ENCODE measurements at regions not wholly inside any gene's neighbourhood (a gene's known extent, or its start where the extent isn't known, plus 50 kb on each side); places are given as distances from the start of the nearest gene placed in this dataset.
"Not testable (repeated sequence)": the region's sequence is repeated elsewhere in the genome, so short reads cannot be mapped to it uniquely, and the experiment has no call there.

DNA sequence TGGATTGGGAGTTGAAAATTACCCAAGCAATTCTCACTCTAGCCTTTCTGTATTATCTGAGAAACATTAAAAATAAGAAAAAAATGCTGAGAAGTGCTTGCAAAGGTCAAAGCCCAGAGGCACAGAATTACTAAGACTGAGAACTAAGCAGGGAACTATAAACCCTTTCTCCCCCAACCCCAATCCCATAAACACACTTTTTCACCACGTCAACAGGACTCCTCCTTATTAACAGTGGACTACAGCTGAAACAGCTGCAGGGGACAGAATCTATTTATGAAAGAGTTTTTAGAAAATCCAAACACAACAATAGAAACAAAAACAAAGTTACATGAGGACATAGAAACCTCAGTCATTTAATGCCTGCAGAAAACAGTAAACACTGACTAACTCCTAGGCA, 984.1 kb downstream of the TRAM1L1 start:
- no peak for DNase-seq (ENCODE audit: low read depth)
- TF ChIP-seq, protein P1, sequence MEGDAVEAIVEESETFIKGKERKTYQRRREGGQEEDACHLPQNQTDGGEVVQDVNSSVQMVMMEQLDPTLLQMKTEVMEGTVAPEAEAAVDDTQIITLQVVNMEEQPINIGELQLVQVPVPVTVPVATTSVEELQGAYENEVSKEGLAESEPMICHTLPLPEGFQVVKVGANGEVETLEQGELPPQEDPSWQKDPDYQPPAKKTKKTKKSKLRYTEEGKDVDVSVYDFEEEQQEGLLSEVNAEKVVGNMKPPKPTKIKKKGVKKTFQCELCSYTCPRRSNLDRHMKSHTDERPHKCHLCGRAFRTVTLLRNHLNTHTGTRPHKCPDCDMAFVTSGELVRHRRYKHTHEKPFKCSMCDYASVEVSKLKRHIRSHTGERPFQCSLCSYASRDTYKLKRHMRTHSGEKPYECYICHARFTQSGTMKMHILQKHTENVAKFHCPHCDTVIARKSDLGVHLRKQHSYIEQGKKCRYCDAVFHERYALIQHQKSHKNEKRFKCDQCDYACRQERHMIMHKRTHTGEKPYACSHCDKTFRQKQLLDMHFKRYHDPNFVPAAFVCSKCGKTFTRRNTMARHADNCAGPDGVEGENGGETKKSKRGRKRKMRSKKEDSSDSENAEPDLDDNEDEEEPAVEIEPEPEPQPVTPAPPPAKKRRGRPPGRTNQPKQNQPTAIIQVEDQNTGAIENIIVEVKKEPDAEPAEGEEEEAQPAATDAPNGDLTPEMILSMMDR (conservative IDR thresholded peaks at IDR 0.05; ENCODE audit: low read depth, low read length): no peak
- H3K4me3 ChIP-seq (ENCODE audit: low read depth, low read length): no peak overlapping the region

DNA sequence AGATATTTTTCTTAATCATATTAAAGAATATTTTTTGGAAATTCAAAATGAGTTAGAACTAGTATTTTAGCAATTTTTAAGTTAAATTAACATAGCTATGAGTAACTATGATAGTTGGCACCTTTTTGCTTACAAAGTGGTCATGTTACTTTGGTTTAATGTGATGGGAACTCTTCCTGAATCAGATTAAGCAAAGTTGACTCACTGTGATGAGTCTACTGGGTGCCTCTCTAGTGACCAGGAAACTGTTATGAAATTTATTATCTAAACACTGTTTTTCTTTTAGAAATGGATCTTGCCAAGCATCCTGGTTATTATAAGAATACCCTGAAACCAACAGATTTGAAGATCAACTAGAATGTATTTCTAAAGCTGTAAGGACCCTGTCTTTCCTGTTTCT, 985.8 kb downstream of the TRAM1L1 start:
- no peak for DNase-seq (ENCODE audit: low read depth)
- TF ChIP-seq, protein P1 (conservative IDR thresholded peaks at IDR 0.05; ENCODE audit: low read depth, low read length): no peak
- H3K4me3 ChIP-seq (ENCODE audit: low read depth, low read length): no peak overlapping the region

DNA sequence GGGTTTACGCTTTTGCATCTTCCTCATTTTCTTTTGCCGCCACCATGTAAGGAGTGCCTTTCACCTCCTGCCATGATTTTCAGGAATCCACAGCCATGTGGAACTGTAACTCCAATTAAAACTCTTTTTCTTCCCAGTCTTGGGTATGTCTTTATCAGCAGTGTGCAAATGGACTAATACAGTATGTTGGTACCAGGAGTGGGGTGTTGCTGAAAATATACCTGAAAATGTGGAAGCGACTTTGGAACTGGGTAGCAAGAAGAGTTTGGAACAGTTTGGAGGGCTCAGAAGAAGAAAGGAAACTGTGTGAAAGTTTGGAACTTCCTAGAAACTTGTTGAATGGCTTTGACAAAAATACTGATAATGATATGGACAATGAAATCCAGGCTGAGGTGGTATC, 983.9 kb upstream of the NDST4 start:
- not testable (repeated sequence) for H3K4me3 ChIP-seq (ENCODE audit: low read depth, low read length); DNase-seq (ENCODE audit: low read depth)

DNA sequence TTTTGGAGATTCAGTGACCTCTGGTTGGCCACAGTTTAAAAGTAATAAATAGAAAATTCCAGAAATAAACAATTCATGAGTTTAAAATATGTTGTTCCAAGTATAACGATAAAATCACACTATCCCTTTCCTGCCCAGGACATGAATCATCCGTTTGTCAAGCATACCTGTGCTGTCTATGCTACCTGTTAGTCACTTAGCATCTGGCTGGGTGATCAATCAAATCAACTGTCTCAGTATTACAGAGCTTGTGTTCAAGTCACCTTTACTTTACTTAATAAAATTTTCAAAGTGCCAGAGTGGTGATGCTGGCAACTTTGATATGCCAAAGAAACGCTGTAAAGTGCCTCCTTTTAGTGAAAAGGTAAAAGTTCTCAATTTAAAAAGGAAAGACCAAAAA, 979.5 kb upstream of the NDST4 start:
- DNase-seq (ENCODE audit: low read depth): no peak
- TF ChIP-seq, protein P1 (conservative IDR thresholded peaks at IDR 0.05; ENCODE audit: low read depth, low read length): no peak
- no peak overlapping the region for H3K4me3 ChIP-seq (ENCODE audit: low read depth, low read length)

DNA sequence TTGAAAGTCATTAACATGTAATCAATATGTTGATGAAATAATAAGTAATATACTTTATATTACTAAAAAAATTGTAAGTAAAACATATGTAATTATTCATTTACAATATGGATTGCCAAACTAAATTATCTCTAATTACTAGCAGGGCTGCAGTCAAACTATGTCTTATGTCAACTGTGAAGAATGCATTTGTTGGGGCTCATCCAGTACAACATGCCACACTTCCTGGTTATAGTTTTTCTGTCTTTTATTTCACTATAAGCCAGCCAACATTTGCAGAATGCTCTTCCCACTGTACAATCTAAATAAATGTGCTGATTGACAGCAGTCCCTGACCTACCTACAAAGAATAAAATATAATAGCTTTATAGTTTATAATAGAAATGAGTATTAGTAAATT, 975.4 kb upstream of the NDST4 start:
- H3K4me3 ChIP-seq (ENCODE audit: low read depth, low read length): no peak overlapping the region
- TF ChIP-seq, protein P1 (conservative IDR thresholded peaks at IDR 0.05; ENCODE audit: low read depth, low read length): no peak
- peak; percentile 14 for DNase-seq (ENCODE audit: low read depth)

DNA sequence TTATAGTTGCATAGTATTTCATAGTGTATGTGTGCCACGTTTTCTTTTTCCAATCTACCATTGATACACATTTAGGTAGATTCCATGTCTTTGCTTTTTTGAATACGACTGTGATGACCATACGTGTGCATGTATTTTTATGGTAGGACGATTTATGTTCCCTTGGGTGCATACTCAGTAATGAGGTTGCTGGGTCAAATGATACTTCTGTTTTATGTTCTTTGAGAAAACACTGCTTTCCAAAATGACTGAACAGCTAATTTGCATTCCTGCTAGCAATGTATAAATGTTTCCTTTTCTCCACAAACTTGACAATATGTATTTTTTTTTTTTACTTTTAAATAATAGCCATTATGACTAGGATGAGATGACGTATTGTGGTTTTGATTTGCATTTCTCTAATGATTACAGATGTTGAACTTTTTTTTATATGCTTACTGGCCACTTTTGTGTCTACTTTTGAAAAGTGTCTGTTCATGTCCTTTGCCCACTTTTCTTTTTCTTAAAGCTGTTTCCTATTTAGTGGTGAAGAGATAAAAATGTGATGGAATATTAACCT, 969.5 kb upstream of the NDST4 start:
- DNase-seq (ENCODE audit: low read depth): no peak
- TF ChIP-seq, protein P1 (conservative IDR thresholded peaks at IDR 0.05; ENCODE audit: low read depth, low read length): no peak
- H3K4me3 ChIP-seq (ENCODE audit: low read depth, low read length): no peak overlapping the region

DNA sequence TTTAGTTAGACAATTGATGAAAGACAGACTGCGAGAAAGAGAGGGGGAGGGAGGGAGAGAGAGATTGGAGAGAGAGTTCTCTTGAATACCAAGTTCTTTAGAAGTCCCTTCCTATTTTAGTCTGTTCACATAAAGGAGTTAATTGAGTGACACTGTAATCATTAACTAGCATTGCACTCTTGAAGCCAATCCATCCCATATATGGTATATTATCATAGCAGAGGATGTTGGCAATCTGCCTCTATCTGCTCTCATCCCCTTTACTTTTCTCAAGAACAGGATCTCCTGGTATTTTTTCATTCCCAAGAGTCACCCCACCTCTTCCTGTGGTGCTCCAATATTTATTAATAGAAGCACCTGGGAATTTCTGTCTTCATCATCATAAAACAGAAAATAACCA, 959.6 kb upstream of the NDST4 start:
- no peak for DNase-seq (ENCODE audit: low read depth)
- TF ChIP-seq, protein P1 (conservative IDR thresholded peaks at IDR 0.05; ENCODE audit: low read depth, low read length): no peak
- H3K4me3 ChIP-seq (ENCODE audit: low read depth, low read length): no peak overlapping the region
